ENCODE measurements at regions not wholly inside any gene's neighbourhood (a gene's known extent, or its start where the extent isn't known, plus 50 kb on each side); places are given as distances from the start of the nearest gene placed in this dataset.
"Not testable (repeated sequence)": the region's sequence is repeated elsewhere in the genome, so short reads cannot be mapped to it uniquely, and the experiment has no call there.

- DNase-seq (ENCODE audit: low spot score): peak; percentile 36
Measured at GRCh38 chr3:153615863-153616262, 453.8 kb downstream of the RAP2B start.

- no peak for DNase-seq (ENCODE audit: low spot score)
Measured at GRCh38 chr3:153617463-153617862, 455.4 kb downstream of the RAP2B start.

GRCh38 chr3:153618176-153618575 lies 456.1 kb downstream of the RAP2B start:
- DNase-seq (ENCODE audit: low spot score): no peak

- no peak for DNase-seq (ENCODE audit: low spot score)
Measured at GRCh38 chr3:153619268-153619667, 457.2 kb downstream of the RAP2B start.

GRCh38 chr3:153621953-153622352 lies 459.9 kb downstream of the RAP2B start:
- no peak for DNase-seq (ENCODE audit: low spot score)

GRCh38 chr3:153623834-153624233 lies 461.8 kb downstream of the RAP2B start:
- no peak for DNase-seq (ENCODE audit: low spot score)

GRCh38 chr3:153624310-153625030 lies 462.4 kb downstream of the RAP2B start:
- no peak for DNase-seq (ENCODE audit: low spot score)

- peak; percentile 51 for DNase-seq (ENCODE audit: low spot score)
Measured at GRCh38 chr3:153625506-153625905, 463.5 kb downstream of the RAP2B start.

- no peak for DNase-seq (ENCODE audit: low spot score)
Measured at GRCh38 chr3:153626158-153626557, 464.1 kb downstream of the RAP2B start.

- DNase-seq (ENCODE audit: low spot score): no peak
Measured at GRCh38 chr3:153628591-153628990, 466.6 kb downstream of the RAP2B start.

GRCh38 chr3:153629148-153629547 lies 467.1 kb downstream of the RAP2B start:
- no peak for DNase-seq (ENCODE audit: low spot score)

GRCh38 chr3:153631102-153631501 lies 469.1 kb downstream of the RAP2B start:
- peak; percentile 27 for DNase-seq (ENCODE audit: low spot score)

GRCh38 chr3:153631664-153632063 lies 469.6 kb downstream of the RAP2B start:
- no peak for DNase-seq (ENCODE audit: low spot score)

- no peak for DNase-seq (ENCODE audit: low spot score)
Measured at GRCh38 chr3:153633407-153633806, 471.4 kb downstream of the RAP2B start.

- DNase-seq (ENCODE audit: low spot score): no peak
Measured at GRCh38 chr3:153634683-153635082, 472.7 kb downstream of the RAP2B start.

- DNase-seq (ENCODE audit: low spot score): no peak
Measured at GRCh38 chr3:153639631-153640030, 477.6 kb downstream of the RAP2B start.

GRCh38 chr3:153640689-153641665 lies 479.0 kb downstream of the RAP2B start:
- no peak for DNase-seq (ENCODE audit: low spot score)

GRCh38 chr3:153642576-153642975 lies 478.6 kb upstream of the ARHGEF26 start:
- DNase-seq (ENCODE audit: low spot score): not testable (repeated sequence)

GRCh38 chr3:153643471-153643870 lies 477.7 kb upstream of the ARHGEF26 start:
- DNase-seq (ENCODE audit: low spot score): not testable (repeated sequence)

GRCh38 chr3:153649286-153649839 lies 471.8 kb upstream of the ARHGEF26 start:
- no peak for DNase-seq (ENCODE audit: low spot score)

- no peak for DNase-seq (ENCODE audit: low spot score)
Measured at GRCh38 chr3:153652076-153652475, 469.1 kb upstream of the ARHGEF26 start.

- DNase-seq (ENCODE audit: low spot score): no peak
Measured at GRCh38 chr3:153657046-153657445, 464.1 kb upstream of the ARHGEF26 start.

GRCh38 chr3:153657461-153657860 lies 463.7 kb upstream of the ARHGEF26 start:
- no peak for DNase-seq (ENCODE audit: low spot score)

Measured in D341Med (cell line).